Ecto neural progenitor cell (in vitro differentiated cells): ENCODE measurements at regions not wholly inside any gene's neighbourhood (a gene's known extent, or its start where the extent isn't known, plus 50 kb on each side); places are given as distances from the start of the nearest gene placed in this dataset.

ENCODE experiments used
- DNase-seq: peaks from one replicate; pipeline ENCODE4 v3.0.0-alpha.2; 2018; ENCODE audit warnings: low spot score

DNA sequence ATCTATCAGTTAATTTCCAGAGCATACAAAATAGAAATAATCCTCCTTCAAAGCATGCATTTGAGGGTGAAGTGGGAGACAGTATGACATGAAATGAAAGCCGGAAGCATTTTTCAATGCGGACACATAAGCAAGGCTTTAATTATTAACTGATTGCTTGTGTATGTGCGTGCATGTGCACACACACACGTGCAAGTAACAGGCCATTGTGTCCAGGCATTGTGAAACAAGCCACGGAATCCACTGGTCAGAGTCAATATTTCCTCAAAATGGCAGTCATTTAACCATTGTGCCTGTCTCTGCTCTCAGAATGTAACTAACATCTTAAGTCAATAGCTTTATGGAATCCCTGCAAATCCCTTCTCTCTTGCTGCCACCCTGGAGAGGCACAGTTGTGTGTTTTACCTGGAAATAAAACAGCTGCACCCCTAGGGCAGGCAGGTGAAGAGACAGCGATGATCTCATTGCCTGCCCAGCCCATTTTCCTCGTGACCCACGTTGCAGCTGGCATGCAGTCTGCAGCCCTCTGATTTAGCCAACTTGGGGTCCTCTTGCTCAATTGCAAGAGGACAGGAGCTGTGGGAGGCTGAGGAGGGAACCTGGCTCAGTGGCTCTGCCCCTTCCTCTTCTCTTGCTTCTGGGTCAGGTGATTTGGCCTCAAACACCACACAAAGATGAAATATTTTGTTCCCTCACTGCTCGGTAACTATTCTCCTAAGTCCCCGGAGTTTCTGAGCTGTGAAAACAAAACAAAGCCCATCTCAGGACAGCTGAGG, 500.9 kb upstream of the ZMIZ1 start:
- no peak for DNase-seq

DNA sequence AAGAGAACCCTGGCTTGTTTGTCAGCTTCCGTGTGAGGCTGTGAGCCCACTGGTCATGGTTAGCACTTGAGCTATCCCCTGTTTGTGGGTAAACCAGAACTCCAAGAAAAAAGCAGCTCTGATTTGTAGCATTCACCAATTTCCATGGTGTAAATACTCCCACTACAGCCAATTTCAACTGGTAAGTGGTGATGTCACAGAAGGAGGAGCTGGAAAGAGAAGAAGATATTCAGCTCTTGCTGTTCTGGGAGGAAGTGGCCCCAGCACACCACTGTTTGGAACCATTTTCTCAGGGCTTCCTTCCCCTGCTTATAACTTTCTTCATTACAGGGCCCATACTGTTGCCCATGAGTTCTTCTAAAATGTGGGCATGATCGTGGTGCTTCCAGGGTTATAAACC, 500.1 kb upstream of the ZMIZ1 start:
- no peak for DNase-seq

DNA sequence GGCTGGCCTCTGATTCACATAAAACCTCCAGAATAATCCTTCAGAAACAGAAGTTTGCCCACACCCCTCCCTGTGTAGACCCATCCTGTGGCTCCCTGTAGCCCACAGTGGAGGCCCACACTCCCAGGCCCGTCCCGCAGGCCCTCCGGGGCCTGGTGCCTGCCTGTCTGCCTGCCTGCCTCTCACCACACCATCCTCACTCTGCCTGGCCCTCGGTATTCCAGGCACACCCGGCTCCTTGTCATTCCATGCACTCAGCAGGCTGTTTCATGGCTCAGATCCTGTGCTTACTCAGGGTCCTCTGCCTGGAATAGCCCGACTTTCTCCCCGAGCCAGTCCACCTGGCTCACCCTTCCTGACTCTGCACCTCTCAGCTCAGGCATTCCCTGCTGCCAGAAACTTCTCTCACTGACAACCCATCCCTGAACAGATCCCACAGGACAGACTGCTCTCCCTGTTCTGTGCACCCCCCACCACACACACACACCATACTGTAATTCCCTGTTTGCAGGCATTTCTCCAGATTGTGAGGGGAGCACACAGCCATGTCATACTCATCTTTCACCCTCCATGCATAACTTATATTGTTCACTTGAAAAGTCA, 498.0 kb upstream of the ZMIZ1 start:
- no peak for DNase-seq

DNA sequence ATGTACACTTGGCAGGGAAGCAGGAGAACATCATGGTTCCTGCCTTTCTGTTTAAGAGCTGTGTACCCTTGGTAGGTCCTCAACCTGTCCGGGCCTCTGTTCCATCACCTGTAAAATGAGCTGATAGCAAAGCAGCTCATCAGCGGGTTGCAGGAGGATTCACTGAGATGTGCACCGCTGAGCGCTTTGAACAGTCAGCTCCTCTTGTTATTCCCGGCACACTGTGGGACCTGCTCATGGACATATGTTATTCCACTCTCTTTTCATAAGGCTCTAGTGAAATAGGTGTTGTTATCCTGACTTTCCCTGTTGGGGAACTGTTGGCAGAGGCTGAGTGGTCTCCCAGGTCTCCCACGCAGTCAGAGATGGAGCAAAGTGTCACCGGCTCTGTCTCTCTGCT, 497.5 kb upstream of the ZMIZ1 start:
- no peak for DNase-seq

DNA sequence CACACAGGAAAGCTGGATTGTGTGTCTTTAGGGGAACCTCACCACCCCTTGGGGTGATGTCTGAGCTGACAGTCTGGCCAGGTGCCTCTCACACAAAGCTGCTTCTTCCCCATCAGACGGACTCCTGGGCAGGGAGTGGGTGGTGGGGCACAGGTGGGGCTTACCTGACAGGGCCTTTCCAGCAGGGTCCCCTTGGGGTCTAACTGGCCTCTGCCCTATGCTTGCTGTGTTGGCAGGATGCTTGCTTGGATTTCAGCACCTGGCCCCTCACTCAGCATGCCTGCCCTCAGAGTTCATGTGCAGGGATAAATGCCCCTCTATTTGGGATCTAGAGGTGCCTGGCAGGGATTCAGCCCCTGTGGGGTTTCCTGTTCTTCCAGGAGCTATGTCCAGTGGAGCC, 496.9 kb upstream of the ZMIZ1 start:
- DNase-seq = no peak

DNA sequence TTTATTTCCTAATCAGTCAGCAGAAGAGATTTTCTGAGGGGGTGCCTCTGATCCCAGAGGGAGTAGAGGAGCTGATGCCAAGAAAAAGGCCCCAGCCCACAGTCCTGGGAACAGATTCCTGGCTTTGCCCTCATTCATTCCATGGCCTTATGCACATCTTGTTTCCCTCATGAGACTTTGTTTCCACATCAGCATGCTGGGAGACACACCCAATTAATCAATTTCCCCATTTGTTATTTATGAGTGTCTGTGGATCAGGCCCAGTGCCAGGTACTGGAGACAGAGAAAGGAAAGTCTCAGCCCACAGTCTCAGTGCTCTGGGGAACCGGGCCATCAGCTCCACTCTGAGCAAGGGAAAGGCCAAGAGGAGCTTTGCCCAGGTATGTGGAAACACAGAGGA, 496.2 kb upstream of the ZMIZ1 start:
- no peak for DNase-seq

DNA sequence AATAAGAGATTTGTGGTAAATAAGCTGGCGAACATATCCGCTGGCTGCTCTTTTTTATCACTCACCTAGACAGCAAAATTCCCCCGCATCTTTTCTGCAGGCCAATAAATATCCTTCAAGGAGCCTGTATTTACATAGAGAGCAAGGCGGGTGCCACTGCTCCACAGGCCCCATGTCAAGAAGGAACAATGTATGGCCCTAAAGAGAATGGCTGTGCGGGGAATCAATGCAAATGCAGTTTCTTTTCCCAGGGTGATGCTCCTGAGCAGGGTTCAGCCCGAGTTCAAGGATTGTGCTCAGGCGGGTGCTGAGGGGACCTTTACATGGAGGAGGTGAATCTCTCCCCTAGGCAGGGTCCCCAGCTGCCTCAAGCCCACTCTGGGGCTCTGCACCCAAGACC, 494.2 kb upstream of the ZMIZ1 start:
- DNase-seq = no peak

DNA sequence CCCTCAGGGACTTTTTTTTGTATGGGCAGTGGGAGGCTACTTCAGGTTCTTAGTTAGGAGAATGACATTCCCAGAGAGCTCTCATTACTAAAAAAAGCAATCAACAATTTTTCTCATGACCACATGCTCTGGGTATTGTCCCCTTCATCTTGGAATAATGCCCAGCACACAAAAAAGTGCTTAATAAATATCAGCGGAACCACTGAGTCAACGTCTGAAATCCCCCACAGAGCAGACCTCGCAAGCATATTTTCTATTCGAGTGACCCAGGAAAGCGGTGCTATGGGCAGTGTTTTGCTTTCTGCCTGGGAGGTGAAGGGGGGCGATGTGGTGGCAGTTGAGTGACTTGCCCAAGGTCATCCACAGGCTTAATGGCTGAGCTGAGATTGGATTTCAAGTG, 493.4 kb upstream of the ZMIZ1 start:
- DNase-seq = no peak

DNA sequence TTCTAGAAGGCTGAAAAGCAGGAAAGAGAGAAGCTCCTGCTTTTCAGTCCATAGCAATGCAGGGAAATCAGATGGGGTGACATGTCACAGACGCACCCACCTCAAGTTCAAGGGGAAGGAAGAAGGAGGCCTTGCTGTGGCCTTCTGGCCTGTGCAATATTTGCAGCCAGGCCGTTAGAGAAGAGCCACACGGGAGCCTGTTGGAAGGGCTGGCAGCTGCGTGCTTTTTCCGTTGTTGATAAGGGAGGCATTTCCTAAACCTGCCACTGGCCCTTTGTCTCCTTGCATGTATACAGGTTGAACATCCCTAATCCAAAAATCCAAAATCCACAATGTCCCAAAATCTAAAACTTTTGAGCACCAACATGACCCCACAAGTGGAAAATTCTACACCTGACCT, 492.5 kb upstream of the ZMIZ1 start:
- DNase-seq = no peak

DNA sequence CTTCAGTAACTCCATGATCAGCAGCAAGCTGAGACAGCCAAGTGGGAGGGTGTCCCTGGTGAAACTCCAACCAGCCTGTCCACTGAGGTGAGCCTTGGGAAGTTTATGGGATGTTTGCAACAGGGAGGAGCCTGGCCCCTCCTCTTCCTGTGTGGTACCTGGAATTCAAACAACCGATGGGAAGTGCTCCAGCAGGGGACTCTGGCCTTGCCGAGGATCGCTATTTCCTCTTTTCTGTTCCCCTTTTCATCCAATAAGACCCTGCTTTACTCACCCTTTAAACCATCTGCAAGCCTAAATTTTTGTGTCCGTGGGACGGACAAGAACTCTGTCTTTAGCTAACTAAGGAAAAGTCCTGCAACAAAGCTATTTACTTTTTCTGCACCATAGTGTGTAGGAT, 491.1 kb upstream of the ZMIZ1 start:
- no peak for DNase-seq

DNA sequence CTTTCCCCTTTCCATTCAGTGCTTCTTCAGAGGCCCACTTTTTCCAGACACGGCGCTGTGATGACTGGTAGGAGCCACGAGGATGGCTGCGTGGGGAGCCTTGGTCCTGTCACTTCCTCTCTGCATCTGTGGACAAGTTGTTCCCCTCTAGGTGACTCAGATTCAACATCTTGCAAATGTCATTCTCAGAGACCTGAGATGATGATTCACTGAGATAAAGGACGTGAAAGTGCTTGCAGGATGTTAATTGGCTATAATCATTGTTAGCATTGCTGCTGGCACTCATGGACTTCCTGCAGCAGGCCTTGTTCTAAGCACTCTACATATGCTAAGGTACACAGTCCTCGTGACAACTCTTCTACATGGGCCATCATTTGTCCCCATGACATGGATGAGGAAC, 489.8 kb upstream of the ZMIZ1 start:
- DNase-seq = no peak

DNA sequence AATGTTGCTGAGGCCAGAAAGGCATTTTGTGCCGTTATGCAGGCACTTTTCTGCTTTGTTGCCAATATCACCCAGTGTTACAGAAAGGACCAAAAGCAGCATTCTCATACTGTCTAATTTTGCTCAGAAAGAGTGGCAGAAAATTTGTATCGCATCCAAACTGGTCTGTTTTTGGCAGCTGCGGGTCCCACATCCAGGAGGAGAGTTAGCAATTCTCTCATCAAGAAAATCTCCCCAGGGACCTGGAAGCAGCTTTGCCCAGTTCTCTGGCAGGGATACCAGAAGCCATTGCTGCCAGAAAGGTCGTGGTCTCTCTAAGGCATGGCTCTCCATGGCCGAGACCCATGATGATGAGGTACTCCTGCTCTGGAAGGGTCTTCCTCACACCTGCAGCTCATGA, 489.2 kb upstream of the ZMIZ1 start:
- DNase-seq = no peak

DNA sequence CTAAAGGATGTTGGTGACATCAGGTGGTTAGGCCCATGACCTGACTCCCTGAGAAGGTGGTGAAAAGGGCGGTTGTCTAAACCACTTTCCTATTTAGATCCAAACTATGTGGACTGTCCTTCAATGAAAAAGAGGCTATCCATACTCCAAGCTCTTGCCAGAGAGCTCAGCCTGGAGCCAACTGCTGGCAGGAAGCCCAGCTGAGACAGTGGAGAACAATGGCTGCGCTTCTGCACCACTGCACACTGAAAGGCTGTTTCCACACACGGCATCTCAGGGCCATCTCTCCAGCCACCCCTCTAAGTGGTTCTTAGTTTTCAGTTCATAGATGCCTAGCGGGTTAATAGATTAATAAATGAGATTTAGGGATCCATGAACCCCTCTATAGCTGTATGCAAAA, 488.8 kb upstream of the ZMIZ1 start:
- DNase-seq = no peak

DNA sequence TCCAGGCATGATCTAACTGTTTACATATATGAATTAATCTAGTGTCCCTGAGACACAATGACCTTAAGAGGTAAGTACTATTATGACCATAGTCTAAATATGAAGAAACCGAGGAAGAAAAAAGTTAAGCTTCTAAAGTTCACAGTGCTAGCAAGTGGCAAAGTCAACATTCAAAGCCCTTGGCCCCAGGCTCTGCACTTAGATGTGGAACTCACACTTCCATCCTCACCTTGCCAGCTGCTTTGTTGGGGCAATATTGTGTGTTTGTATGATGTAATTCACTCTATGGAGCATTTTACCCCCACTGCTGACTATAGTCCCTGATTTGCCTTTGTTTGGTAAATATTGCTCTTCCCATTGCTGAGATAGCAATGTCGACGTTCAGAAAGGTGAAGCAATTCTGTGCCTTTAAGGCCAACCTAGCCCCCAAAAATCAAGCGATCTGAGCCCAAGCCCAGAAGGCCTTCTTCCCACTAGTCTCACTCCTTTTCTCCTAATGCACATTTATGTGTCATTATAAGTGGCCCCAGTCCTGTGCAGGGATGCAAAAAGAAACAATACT, 487.6 kb upstream of the ZMIZ1 start:
- DNase-seq = no peak

DNA sequence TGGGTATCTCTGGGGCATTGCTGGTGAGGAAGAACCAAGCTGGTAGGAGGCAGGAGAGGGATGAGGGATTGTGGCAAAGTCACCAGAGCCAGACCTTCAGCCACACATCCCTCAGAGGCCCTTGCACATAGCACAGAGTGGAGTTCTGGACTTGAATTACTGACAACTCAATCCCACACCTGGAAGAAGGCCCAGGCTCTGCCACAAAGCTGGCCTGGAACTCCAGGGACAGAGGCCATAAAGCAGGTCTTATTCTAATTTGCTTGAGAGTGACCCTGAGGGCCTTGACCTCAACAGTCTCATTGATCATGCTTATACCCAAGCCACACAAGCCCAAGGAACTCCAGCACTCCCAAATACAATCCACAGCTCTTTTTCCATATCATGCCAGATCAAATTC, 486.2 kb upstream of the ZMIZ1 start:
- DNase-seq = no peak

DNA sequence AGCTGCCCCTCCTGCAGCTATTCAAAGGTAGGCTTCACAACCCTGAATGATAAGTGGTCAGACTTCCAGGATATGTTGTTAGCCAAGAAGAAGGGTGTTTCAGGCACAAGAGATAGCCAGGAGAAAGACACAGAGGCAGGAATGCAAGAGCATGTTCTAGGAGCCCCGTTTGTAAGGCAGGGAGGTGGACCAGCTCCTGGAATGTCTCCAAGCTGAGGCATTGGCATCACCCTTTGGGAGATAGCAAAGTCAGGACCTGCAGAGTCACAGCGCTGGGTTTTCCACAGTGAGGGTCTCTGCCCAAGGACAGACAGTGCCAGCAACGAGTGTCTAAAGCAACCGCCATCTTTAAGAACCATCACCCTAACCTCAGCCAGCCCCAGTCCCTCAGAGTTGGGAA, 484.5 kb upstream of the ZMIZ1 start:
- DNase-seq = no peak

DNA sequence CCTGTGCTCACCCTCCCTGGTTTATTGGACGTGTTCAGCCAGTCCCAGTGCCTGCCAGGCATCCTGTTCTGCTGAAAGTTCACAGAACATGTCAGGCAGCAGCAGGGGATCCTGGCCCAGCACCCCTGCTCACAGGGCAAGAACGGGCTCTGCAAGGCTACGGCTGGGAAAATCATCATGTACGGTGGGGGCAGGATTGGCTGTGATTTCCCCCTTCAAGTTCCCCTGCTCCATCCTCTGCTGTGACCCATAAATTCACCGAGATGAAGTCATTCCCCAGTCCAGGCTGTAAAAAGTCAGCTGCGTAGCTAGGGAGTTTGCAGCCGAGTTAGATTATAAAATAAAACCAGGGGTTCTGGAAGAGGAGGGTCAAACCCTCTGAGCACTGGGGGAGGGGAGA, 484.1 kb upstream of the ZMIZ1 start:
- peak; percentile 41 for DNase-seq

DNA sequence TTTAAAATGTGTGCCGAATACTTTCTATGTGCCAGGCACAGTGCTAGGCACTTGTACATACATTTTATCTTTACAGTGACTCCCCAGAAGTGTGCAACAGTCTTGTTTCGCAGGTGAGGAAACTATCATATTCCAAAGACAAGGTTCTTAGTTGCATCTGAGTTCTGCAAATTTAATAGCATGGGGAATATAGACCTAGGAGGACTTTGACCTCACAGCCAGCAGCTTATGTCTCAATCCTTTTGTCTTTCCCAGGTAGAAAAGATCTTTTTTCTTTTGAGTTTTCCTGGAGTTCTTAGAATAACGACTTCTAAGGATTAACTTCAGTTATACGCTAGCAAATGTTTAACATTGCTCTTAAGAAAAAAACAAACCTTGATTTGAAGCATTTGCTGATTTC, 482.8 kb upstream of the ZMIZ1 start:
- peak; percentile 6 for DNase-seq

DNA sequence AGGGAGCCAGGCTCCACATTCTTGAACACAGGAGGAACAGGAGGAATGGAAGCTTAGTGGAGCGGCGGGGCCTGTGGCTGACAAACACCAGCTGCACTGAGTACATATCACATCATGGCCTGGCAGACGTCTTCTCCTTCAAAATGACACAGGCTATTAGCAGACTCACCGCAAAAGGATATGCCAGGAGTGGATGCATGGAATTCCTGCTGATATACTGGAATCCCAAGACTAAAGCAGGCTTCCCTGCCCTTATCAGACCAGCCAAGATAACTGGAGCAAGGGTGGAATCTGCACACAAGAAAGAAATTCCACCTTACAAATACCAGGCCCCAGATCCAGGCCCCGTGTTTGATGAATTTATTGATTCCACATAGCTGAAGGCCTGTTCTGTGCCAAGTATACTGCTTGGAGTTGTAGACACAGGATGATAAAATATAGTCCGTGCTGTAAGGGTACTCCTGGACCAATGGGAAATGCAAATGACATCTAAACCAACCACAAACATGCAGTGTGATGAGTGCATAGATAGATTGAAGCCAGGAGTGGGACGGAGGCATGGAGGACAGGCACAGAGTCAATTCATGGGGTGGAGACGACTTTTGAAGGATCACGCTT, 480.5 kb upstream of the ZMIZ1 start:
- DNase-seq = peak; percentile 43

DNA sequence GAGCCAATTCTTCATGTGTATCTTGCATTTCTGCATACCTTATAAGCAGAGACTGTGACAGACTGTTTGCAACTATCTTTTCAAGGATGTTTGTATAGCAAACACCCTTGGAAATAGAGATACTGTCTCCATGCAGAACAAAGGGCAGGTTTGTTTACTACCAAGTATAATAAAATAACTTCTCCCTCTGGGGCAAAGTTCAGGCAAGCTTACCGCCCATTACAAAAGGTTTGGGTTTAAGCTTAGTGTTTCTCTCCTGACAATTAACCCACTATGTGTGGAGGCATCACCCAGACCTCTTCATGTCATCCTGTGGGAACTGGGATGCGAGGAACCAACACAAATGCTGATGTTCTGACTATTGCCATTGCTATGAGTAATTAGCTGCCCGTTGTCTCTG, 479.1 kb upstream of the ZMIZ1 start:
- no peak for DNase-seq

DNA sequence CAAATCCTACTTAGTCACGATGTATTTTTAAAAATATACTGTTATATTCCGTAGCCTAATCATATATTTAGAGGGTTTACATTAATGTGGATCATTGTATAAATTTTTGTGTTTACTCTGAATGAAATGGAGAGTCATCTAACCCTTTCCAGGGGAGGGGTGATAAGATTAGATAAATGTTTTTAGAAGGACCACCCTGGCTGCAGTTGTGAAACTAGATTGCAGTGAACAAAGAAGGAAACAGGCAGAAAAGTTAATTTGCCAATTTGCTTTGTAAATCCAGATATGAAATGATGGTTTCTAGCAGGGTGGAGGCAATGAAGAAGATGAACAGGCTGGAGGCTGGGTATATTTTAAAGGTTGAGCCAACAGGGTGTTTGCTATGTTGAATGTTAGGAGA, 477.7 kb upstream of the ZMIZ1 start:
- DNase-seq = no peak

DNA sequence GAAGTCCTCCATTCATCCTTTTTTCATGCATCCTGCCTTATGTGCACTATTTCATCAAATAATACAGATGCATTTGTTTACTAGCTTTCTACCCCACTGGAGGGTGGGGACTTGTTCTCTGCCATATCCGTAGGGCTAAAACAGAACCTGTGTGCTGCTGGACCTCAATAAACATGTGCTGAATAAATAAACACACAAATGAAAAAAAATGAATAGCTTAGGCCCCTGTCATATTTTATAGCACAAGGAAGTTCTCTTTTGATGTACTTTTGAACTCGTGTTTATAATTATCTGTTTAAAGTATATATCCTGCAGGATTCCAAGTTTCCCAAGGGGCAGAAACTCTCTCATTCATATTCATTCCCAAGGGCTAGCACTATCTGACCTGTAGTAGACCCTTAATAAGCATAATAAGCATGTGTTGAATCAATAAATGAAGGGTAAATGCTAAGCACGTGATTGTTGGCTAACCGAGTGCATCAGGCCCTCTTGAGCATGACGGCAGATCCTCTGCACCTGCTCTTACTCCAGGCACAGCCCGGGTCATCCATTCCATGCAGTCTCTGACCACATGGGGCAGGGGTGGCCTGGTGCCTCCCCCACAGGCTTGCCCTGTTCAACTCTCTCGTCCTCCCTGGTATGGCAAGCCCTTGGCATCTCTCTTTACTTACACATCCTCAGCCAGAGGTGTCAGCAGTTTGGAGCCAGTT, 474.1 kb upstream of the ZMIZ1 start:
- DNase-seq = peak; percentile 16

DNA sequence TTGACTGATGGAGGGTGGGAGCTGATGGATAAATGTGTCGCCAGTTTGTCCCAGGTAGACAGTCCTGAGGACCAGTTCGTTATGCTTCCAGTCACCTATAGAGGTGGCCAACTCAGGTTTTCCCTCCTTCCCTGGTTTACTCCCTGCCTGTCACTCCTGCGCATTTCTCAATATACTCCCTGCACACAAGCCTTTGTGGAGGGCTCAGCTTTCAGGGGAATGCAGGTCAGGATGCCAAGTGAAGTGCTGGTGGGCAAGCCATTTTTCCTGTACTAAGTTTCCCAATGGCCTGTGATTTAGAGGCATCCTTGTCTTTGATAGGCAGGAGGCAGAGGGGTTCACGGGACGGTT, 473.5 kb upstream of the ZMIZ1 start:
- peak; percentile 20 for DNase-seq
